Activated CD4-positive, alpha-beta T cell treated with anti-CD3 and anti-CD28 coated beads, Interleukin-2, amount 10 ng/mL, durations not matched to agents 24 days and 14 days (primary cell): ENCODE measurements at regions not wholly inside any gene's neighbourhood (a gene's known extent, or its start where the extent isn't known, plus 50 kb on each side); places are given as distances from the start of the nearest gene placed in this dataset.
"Not testable (repeated sequence)": the region's sequence is repeated elsewhere in the genome, so short reads cannot be mapped to it uniquely, and the experiment has no call there.

ENCODE experiments used
- DNase-seq: peaks from one replicate; pipeline ENCODE4 v3.0.0; 2022
- H3K27ac Mint-ChIP-seq: one replicate; pipeline ENCODE4 v1.8.0; 2022; ENCODE audit warnings: mild to moderate bottlenecking, mixed read lengths
- H3K27me3 Mint-ChIP-seq: one replicate; pipeline ENCODE4 v1.8.0; 2022; ENCODE audit warnings: mixed read lengths
- H3K36me3 Mint-ChIP-seq: one replicate; pipeline ENCODE4 v1.8.0; 2022; ENCODE audit warnings: low read depth, mild to moderate bottlenecking, mixed read lengths
- H3K4me1 Mint-ChIP-seq: one replicate; pipeline ENCODE4 v1.8.0; 2021; ENCODE audit warnings: mixed read lengths
- H3K4me3 Mint-ChIP-seq: one replicate; pipeline ENCODE4 v1.8.0; 2022; ENCODE audit warnings: mild to moderate bottlenecking, moderate library complexity, mixed read lengths
- H3K9me3 Mint-ChIP-seq: one replicate; pipeline ENCODE4 v1.8.0; 2021; ENCODE audit warnings: mixed read lengths
- intact Hi-C: fragments of 100-400 bp; cut with micrococcal nuclease; formaldehyde crosslinking; loops from one replicate; pipeline ENCODE4 v1.15.1; 2023

- no peak for DNase-seq
- H3K4me3 Mint-ChIP-seq, result no peak overlapping the region
- no peak overlapping the region for H3K27ac Mint-ChIP-seq
- no peaks in the 10 kb centered on the region for H3K4me1 Mint-ChIP-seq
- H3K9me3 Mint-ChIP-seq, result no peaks in the 10 kb centered on the region
- H3K36me3 Mint-ChIP-seq, result no peaks in the 10 kb centered on the region
- H3K27me3 Mint-ChIP-seq, result no peaks in the 10 kb centered on the region
- intact Hi-C loops, result no loop called here
These were observed 200.5 kb upstream of the CXorf66 start for GRCh38 chrX:140165849-140166248.

- intact Hi-C loops, result no loop called here
- H3K4me3 Mint-ChIP-seq, result no peak overlapping the region
- no peak overlapping the region for H3K27ac Mint-ChIP-seq
- H3K36me3 Mint-ChIP-seq, result no peaks in the 10 kb centered on the region
- no peaks in the 10 kb centered on the region for H3K27me3 Mint-ChIP-seq
- DNase-seq, result no peak
- no peaks in the 10 kb centered on the region for H3K4me1 Mint-ChIP-seq
- no peaks in the 10 kb centered on the region for H3K9me3 Mint-ChIP-seq
These were observed 199.1 kb upstream of the CXorf66 start for GRCh38 chrX:140164391-140164790.

GRCh38 chrX:140163371-140164159 lies 198.2 kb upstream of the CXorf66 start:
- intact Hi-C loops, result no loop called here
- H3K36me3 Mint-ChIP-seq, result no peaks in the 10 kb centered on the region
- H3K27ac Mint-ChIP-seq, result no peak overlapping the region
- H3K9me3 Mint-ChIP-seq, result no peaks in the 10 kb centered on the region
- no peaks in the 10 kb centered on the region for H3K27me3 Mint-ChIP-seq
- no peak overlapping the region for H3K4me3 Mint-ChIP-seq
- DNase-seq, result no peak
- no peaks in the 10 kb centered on the region for H3K4me1 Mint-ChIP-seq

GRCh38 chrX:140157611-140158010 lies 192.3 kb upstream of the CXorf66 start:
- DNase-seq, result no peak
- no peaks in the 10 kb centered on the region for H3K36me3 Mint-ChIP-seq

GRCh38 chrX:140157143-140157542 lies 191.8 kb upstream of the CXorf66 start:
- Mint-ChIP-seq H3K36me3 (no peaks in the 10 kb centered on the region), H3K4me3 (no peak overlapping the region), H3K4me1 (no peaks in the 10 kb centered on the region), H3K9me3 (no peaks in the 10 kb centered on the region), H3K27ac (no peak overlapping the region), H3K27me3 (no peaks in the 10 kb centered on the region)
- intact Hi-C loops, result no loop called here
- no peak for DNase-seq

More at GRCh38 chrX:140157611-140158010, 192.3 kb upstream of the CXorf66 start:
- Mint-ChIP-seq H3K27me3 (no peaks in the 10 kb centered on the region), H3K9me3 (no peaks in the 10 kb centered on the region), H3K27ac (no peak overlapping the region), H3K4me1 (no peaks in the 10 kb centered on the region), H3K4me3 (no peak overlapping the region)
- intact Hi-C loops, result no loop called here

GRCh38 chrX:140151316-140151715 lies 186.0 kb upstream of the CXorf66 start:
- Mint-ChIP-seq H3K9me3 (no peaks in the 10 kb centered on the region), H3K27me3 (no peaks in the 10 kb centered on the region), H3K27ac (no peak overlapping the region), H3K4me3 (no peak overlapping the region), H3K36me3 (no peaks in the 10 kb centered on the region), H3K4me1 (no peaks in the 10 kb centered on the region)
- no peak for DNase-seq
- intact Hi-C loops, result no loop called here

GRCh38 chrX:140149761-140150160 lies 184.4 kb upstream of the CXorf66 start:
- no peak overlapping the region for H3K4me3 Mint-ChIP-seq
- H3K27ac Mint-ChIP-seq, result no peak overlapping the region
- intact Hi-C loops, result no loop called here
- no peaks in the 10 kb centered on the region for H3K9me3 Mint-ChIP-seq
- DNase-seq, result no peak
- no peaks in the 10 kb centered on the region for H3K36me3 Mint-ChIP-seq
- no peaks in the 10 kb centered on the region for H3K27me3 Mint-ChIP-seq
- no peaks in the 10 kb centered on the region for H3K4me1 Mint-ChIP-seq

GRCh38 chrX:140141444-140142029 lies 176.2 kb upstream of the CXorf66 start:
- no peaks in the 10 kb centered on the region for H3K27me3 Mint-ChIP-seq
- H3K9me3 Mint-ChIP-seq, result no peaks in the 10 kb centered on the region
- H3K4me1 Mint-ChIP-seq, result no peaks in the 10 kb centered on the region
- H3K27ac Mint-ChIP-seq, result no peak overlapping the region
- H3K4me3 Mint-ChIP-seq, result no peak overlapping the region
- DNase-seq, result peak; percentile 63
- intact Hi-C loops, result loop anchor here (1.0 kb wide), 1 partner anchor 84 kb away; no protein-coding TSS in a partner anchor
- H3K36me3 Mint-ChIP-seq, result no peaks in the 10 kb centered on the region

- H3K4me3 Mint-ChIP-seq, H3K36me3 Mint-ChIP-seq, intact Hi-C loops, H3K9me3 Mint-ChIP-seq, H3K27ac Mint-ChIP-seq, DNase-seq, H3K27me3 Mint-ChIP-seq, H3K4me1 Mint-ChIP-seq: not testable (repeated sequence)
These were observed 173.2 kb upstream of the CXorf66 start for GRCh38 chrX:140138492-140138891.

GRCh38 chrX:140138065-140138464 lies 172.7 kb upstream of the CXorf66 start:
- H3K27ac Mint-ChIP-seq, H3K27me3 Mint-ChIP-seq, H3K9me3 Mint-ChIP-seq, H3K36me3 Mint-ChIP-seq, DNase-seq, H3K4me1 Mint-ChIP-seq, H3K4me3 Mint-ChIP-seq, intact Hi-C loops: not testable (repeated sequence)

GRCh38 chrX:140132937-140133336 lies 167.6 kb upstream of the CXorf66 start:
- Mint-ChIP-seq H3K36me3 (no peaks in the 10 kb centered on the region), H3K9me3 (no peaks in the 10 kb centered on the region), H3K27ac (no peak overlapping the region), H3K4me3 (no peak overlapping the region), H3K4me1 (no peaks in the 10 kb centered on the region), H3K27me3 (no peaks in the 10 kb centered on the region)
- no peak for DNase-seq
- intact Hi-C loops, result no loop called here

GRCh38 chrX:140123446-140123845 lies 158.1 kb upstream of the CXorf66 start:
- intact Hi-C loops, result no loop called here
- Mint-ChIP-seq H3K36me3 (no peaks in the 10 kb centered on the region), H3K9me3 (no peaks in the 10 kb centered on the region), H3K27ac (no peak overlapping the region), H3K4me3 (no peak overlapping the region), H3K4me1 (no peaks in the 10 kb centered on the region), H3K27me3 (no peaks in the 10 kb centered on the region)
- DNase-seq, result no peak

GRCh38 chrX:140114059-140114458 lies 148.7 kb upstream of the CXorf66 start:
- H3K4me1 Mint-ChIP-seq, intact Hi-C loops, H3K9me3 Mint-ChIP-seq, H3K4me3 Mint-ChIP-seq, H3K36me3 Mint-ChIP-seq, H3K27me3 Mint-ChIP-seq, DNase-seq, H3K27ac Mint-ChIP-seq: not testable (repeated sequence)

GRCh38 chrX:140110081-140110650 lies 144.8 kb upstream of the CXorf66 start:
- Mint-ChIP-seq H3K4me3 (no peak overlapping the region), H3K9me3 (no peaks in the 10 kb centered on the region), H3K4me1 (no peaks in the 10 kb centered on the region), H3K27ac (no peak overlapping the region), H3K27me3 (peaks cover 1% of the 10 kb centered on the region), H3K36me3 (no peaks in the 10 kb centered on the region)
- intact Hi-C loops, result no loop called here
- no peak for DNase-seq
